C4-2B (cell line): ENCODE measurements at regions not wholly inside any gene's neighbourhood (a gene's known extent, or its start where the extent isn't known, plus 50 kb on each side); places are given as distances from the start of the nearest gene placed in this dataset.

Experiments
- CTCF ChIP-seq: fragments of 450-650 bp; conservative IDR thresholded peaks from 2 replicates; pipeline ENCODE4 v1.5.1; 2017; ENCODE audit warnings: mild to moderate bottlenecking
- ZFX ChIP-seq: fragments of 450-650 bp; IDR thresholded peaks from 2 replicates; pipeline ENCODE4 v1.6.1; 2017

- TF ChIP-seq CTCF (no peak), ZFX (no peak)
These were observed 131.7 kb upstream of the TNP1 start for GRCh38 chr2:216991563-216991962.
